ENCODE measurements at regions not wholly inside any gene's neighbourhood (a gene's known extent, or its start where the extent isn't known, plus 50 kb on each side); places are given as distances from the start of the nearest gene placed in this dataset.
"Not testable (repeated sequence)": the region's sequence is repeated elsewhere in the genome, so short reads cannot be mapped to it uniquely, and the experiment has no call there.

- DNase-seq (ENCODE audit: extremely low read depth in 1 of 2, low read depth in 1 of 2), result no peak
These were observed 254.0 kb upstream of the DMRT1 start for GRCh38 chr9:587527-587926.

GRCh38 chr9:588981-589380 lies 252.5 kb upstream of the DMRT1 start:
- no peak for DNase-seq (ENCODE audit: extremely low read depth in 1 of 2, low read depth in 1 of 2)

- DNase-seq (ENCODE audit: extremely low read depth in 1 of 2, low read depth in 1 of 2), result no peak
These were observed 251.8 kb upstream of the DMRT1 start for GRCh38 chr9:589723-590122.

- no peak for DNase-seq (ENCODE audit: extremely low read depth in 1 of 2, low read depth in 1 of 2)
These were observed 250.2 kb upstream of the DMRT1 start for GRCh38 chr9:591292-591691.

GRCh38 chr9:592225-592624 lies 249.3 kb upstream of the DMRT1 start:
- no peak for DNase-seq (ENCODE audit: extremely low read depth in 1 of 2, low read depth in 1 of 2)

GRCh38 chr9:592733-593132 lies 248.8 kb upstream of the DMRT1 start:
- no peak for DNase-seq (ENCODE audit: extremely low read depth in 1 of 2, low read depth in 1 of 2)

GRCh38 chr9:593809-594208 lies 247.7 kb upstream of the DMRT1 start:
- no peak for DNase-seq (ENCODE audit: extremely low read depth in 1 of 2, low read depth in 1 of 2)

GRCh38 chr9:596703-597102 lies 244.8 kb upstream of the DMRT1 start:
- no peak for DNase-seq (ENCODE audit: extremely low read depth in 1 of 2, low read depth in 1 of 2)

- no peak for DNase-seq (ENCODE audit: extremely low read depth in 1 of 2, low read depth in 1 of 2)
These were observed 241.5 kb upstream of the DMRT1 start for GRCh38 chr9:600006-600405.

- no peak for DNase-seq (ENCODE audit: extremely low read depth in 1 of 2, low read depth in 1 of 2)
These were observed 238.8 kb upstream of the DMRT1 start for GRCh38 chr9:602716-603115.

- DNase-seq (ENCODE audit: extremely low read depth in 1 of 2, low read depth in 1 of 2), result no peak
These were observed 238.4 kb upstream of the DMRT1 start for GRCh38 chr9:603126-603525.

GRCh38 chr9:607417-607816 lies 234.1 kb upstream of the DMRT1 start:
- no peak for DNase-seq (ENCODE audit: extremely low read depth in 1 of 2, low read depth in 1 of 2)

- peak in 1 of 2 donors; percentile 1 for DNase-seq (ENCODE audit: extremely low read depth in 1 of 2, low read depth in 1 of 2)
These were observed 227.6 kb upstream of the DMRT1 start for GRCh38 chr9:613771-614347.

- no peak for DNase-seq (ENCODE audit: extremely low read depth in 1 of 2, low read depth in 1 of 2)
These were observed 227.1 kb upstream of the DMRT1 start for GRCh38 chr9:614431-614830.

GRCh38 chr9:615756-616155 lies 225.7 kb upstream of the DMRT1 start:
- no peak for DNase-seq (ENCODE audit: extremely low read depth in 1 of 2, low read depth in 1 of 2)

- no peak for DNase-seq (ENCODE audit: extremely low read depth in 1 of 2, low read depth in 1 of 2)
These were observed 224.8 kb upstream of the DMRT1 start for GRCh38 chr9:616694-617093.

- no peak for DNase-seq (ENCODE audit: extremely low read depth in 1 of 2, low read depth in 1 of 2)
These were observed 223.9 kb upstream of the DMRT1 start for GRCh38 chr9:617445-618085.

GRCh38 chr9:618478-618877 lies 223.0 kb upstream of the DMRT1 start:
- no peak for DNase-seq (ENCODE audit: extremely low read depth in 1 of 2, low read depth in 1 of 2)

- DNase-seq (ENCODE audit: extremely low read depth in 1 of 2, low read depth in 1 of 2), result no peak
These were observed 220.2 kb upstream of the DMRT1 start for GRCh38 chr9:621201-621855.

GRCh38 chr9:624935-625500 lies 216.5 kb upstream of the DMRT1 start:
- DNase-seq (ENCODE audit: extremely low read depth in 1 of 2, low read depth in 1 of 2), result no peak

GRCh38 chr9:625613-626012 lies 215.9 kb upstream of the DMRT1 start:
- no peak for DNase-seq (ENCODE audit: extremely low read depth in 1 of 2, low read depth in 1 of 2)

- DNase-seq (ENCODE audit: extremely low read depth in 1 of 2, low read depth in 1 of 2), result not testable (repeated sequence)
These were observed 215.4 kb upstream of the DMRT1 start for GRCh38 chr9:626114-626513.
